CD1c-positive myeloid dendritic cell (primary cell): ENCODE measurements at regions not wholly inside any gene's neighbourhood (a gene's known extent, or its start where the extent isn't known, plus 50 kb on each side); places are given as distances from the start of the nearest gene placed in this dataset.

Source experiments
- DNase-seq: peaks from one replicate; pipeline ENCODE4 v3.0.0-alpha.2; 2016; ENCODE audit errors: extremely low spot score

DNA sequence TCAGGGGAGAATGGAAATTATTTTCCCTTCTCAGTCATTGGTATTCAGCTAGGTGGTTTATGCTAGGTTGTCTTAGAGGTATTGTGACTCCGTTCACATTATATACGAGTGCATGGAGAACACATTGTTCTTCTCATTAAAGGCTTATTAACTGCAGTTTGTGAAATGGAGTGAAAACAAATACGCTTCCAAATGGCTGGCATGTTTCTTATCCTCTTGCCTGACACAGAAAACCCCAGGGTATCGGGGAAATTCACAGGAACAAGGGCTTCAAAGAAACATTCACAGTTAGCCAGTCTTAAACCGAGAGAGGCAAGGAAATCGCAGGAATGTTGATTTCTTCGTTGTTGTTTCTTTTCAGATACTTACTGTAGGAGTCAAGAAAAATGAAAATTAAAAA lies 1047.9 kb upstream of the RBFOX1 start:
- no peak for DNase-seq

DNA sequence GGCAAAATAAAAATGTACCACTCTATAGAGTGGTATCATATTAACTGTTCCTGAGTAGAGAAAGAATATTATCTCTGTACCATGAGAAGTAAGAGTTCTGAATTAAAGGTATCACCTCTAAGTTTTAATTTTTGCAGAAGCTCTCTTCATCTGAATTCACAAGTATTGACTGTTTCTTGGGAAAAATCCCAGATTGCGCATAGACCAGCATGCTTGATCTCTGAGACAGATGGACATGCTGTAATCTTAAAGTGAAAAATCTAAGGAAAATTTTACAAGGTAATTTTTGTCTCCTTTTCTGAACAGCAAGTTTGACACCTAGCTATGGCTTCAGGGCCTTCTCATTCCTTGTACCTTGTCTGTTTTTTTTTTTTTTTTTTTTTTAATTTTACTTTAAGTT lies 1050.7 kb upstream of the RBFOX1 start:
- DNase-seq, result no peak

DNA sequence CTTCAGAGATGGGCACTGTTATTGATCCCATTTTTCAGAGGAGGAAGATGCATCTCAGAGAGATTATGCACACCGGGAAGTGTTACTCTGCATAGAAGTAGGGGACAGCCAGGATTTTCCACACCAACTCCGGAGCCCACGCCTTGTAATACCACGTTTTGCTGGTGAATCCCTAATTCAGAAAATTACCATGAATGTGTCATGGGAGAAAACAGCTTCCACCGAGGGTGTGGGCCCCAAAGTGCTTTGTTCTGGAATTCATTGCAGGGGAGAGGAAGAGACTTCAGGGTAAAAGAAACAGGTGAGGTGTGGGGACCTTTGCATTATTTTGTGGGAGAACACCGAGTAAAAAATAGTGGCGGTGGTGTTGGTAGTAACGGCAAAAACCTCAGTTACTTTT lies 1051.4 kb upstream of the RBFOX1 start:
- DNase-seq, result no peak

DNA sequence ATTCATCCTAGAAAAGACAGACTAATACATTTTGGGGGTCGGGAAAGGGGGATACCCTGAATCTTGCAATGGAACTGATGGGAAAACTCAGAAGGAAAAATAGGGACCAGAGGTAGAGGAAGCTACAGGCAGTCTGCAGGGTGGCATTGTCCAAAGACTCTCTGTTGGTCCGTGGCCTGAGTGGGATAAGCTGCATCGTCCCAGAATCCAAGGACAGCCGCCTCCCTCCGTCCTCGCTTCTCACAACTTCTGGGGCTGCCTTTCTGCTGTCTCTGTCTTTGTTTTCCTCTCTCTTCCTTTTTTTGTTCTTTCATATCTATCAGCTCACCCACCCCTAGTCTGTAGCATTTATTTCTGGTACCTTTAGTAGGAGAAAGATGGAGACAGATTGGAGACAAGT lies 1052.6 kb upstream of the RBFOX1 start:
- no peak for DNase-seq

DNA sequence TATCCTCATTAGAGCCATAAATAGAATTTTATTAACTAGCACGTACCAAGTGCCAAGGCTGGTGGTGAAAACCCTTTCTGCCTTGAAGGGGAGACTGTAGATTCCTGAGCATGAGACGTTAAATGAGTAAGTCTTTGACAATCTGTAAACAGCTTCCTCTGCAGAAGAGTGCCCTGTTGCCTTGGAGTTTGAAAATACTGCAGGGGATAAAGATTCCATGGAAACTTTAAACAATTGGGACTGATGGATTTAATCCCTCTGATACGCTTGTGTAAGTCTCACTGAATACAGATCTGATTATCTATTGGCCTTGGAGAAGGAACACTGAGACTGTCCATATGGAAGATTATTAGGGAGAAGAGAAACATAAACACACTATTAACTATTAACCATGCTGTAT lies 1053.4 kb upstream of the RBFOX1 start:
- DNase-seq, result no peak

DNA sequence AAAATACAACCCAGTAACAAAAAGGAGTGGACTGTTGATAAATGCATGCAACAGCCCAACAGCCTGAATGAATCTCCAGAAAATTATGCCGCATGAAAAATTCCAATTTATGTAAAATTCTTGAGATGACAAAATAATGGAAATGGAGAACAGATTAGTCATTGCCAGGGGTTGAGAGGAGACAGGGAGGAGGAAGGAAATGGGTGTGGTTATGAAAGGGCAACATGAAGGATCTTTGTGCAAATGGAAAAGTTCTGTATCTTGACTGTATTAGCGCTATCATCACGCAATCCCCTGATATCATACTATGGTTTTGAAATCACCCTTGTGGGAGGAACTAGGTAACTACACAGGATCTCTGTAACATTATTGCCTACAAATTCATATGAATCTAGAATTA lies 1058.3 kb upstream of the RBFOX1 start:
- DNase-seq, result no peak

DNA sequence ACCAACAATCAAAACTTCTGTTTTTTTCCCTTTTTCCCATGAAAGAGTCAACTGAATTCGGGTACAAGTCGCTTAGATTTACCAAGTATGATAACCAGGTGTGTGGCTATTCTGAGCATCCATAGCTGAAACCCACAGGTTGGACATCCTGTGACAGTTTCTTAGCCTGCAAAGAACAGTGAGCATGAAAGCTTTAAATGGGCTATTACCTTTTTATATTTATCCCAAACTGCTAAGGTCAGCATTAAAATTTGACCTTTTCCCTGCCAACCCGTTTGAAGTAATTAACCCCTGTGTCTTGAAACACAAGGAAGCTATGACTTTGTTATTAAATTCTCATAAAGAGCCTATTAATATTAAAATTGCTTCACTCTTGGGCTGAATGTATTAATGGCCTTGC lies 1065.0 kb upstream of the RBFOX1 start:
- no peak for DNase-seq

DNA sequence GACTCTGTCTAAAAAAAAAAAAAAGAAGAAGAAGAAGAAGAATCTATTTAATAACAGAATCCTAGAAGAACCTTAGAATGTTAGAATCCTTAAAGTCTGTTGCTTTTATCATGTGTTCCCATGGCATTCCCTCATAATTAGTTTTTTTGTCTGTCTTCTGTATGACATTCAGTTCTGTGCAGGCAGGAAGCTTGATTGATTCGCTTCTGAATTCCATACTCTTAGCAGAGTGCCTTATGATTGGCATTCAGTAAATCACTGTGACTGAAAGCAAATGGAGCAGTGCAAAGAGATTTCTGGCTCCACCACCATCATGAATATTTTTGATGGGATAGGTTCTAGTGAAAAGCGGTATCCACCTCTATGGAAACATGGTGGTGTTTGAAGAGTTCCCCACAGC lies 1065.9 kb upstream of the RBFOX1 start:
- no peak for DNase-seq

DNA sequence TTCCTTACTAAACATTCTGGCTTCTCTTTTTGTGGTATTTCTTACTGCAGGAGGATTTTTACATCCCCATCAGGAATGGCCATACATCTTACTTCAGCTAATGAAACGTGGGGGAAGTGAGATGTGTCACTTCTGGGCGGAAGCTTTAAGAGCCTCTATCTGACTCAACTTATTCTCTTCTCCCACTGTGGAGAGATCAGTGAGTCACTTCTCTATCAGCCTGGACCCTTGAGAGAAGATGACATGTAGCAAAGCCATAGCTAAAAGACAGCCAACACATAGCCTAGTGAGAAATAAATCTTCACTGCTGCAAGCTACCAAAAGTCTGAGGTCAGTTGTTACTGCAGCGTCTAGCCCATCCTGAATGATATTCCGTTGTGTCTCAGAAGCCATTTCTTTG lies 1066.7 kb upstream of the RBFOX1 start:
- no peak for DNase-seq

DNA sequence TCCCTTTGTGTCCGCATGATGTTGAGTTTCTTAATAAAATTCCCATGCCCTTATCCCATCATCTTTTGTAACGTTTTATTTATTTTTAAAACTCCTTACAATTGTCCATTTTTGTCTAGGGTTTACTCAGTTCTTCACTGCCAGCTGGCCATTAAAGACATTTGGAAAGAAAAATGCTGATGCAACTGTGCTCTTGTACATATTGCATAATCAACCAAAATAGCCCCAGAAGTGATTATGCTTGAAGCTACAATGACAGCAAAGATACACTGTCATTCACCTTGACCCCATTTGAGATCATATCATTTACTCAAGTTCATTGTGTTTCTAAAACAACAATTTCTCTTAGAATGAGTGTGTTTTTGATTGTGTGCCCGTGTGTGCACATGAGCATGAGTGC lies 1074.6 kb upstream of the RBFOX1 start:
- no peak for DNase-seq

DNA sequence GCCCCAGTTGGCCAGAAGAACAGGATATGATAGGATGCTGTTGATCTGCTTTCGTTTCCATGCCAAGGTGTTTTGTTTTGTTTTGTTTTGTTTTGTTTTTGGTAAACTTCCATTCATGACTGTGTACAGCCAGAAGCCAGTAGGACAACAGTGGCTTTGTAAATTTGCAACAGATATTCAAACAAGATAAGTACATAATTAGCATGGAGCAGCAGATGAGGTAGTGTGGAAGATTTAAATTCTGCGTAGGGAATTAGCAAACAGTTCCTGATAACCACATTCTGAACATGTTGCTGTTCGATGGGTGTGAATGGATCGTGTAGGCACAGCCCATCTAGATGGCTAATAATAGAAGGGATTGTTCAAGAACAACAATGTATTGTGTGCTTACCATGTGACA lies 1080.1 kb upstream of the RBFOX1 start:
- no peak for DNase-seq

DNA sequence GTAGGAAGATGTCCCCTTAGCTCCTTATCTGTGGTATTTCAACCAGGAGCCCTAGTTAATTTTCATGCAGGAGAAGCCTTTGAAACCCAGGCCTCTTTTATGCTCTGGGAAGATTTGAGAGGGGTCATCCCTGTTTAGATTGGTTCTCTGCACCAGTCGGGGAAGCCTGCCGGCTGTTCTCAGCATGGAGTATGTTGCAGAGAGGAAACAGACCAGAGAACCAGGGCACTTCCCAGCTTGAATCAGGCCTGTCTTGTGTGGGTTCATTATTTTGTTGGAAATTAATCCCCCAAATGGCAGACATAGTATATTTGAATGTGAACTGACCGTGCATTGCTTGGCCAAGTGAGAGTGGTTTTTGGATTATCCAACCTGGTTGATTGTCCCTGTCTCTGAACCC lies 1082.1 kb upstream of the RBFOX1 start:
- DNase-seq, result no peak

DNA sequence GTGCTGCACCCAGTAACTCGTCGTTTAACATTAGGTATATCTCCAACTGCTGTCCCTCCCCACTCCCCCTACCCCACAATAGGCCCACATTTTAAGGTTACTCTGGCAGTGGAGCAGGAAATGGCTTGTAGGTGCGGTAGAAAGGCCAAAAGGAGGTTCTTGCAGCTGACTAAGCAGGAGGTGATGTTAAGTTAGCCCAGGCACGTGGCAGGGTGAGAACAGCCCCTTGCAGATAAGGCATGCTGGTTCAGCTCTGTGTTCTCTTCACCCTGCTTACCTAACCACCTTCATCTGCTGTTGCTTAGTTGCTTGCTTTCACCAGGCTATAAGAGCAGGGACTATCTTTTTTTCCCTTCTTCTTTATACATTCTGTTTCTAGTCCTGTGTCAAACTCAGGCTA lies 1082.8 kb upstream of the RBFOX1 start:
- DNase-seq, result no peak

DNA sequence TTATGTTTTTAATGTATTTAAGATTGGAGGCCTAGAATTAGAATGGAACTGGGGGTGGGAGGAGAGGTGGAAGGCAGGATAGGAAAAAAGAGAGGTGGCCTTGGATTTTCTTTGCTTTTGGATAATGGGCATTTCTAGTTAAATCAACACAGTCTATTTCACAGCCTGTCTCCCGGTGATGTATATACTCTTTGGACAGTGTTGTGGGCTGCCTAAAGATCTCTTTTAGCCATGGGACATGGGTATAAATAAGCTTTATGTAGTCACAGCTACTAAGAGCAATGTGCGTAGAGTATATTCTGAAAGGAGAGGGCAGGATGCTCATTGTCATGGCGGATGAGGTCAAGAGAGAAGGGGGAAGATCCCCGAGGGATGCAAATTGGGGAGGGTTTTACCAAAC lies 1084.4 kb upstream of the RBFOX1 start:
- no peak for DNase-seq

DNA sequence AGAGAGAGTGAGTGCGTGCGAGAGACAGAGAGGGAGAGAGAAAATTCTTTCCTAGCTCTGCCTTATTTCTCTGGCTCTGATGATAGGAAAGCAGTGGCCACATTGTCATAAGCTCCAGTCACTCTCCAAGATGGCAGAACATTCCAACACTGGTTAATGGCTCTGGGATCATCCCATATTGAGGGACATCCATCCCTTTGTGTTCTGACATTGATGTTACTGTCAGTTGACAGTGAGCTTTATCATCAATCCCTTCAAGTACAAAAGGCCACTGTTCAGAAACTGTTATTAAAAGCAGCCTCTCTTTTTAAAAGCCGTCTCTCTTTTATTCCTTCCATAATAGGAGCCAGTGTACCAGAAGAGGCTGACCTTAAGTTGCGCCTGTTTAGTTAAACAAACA lies 1084.9 kb upstream of the RBFOX1 start:
- no peak for DNase-seq

DNA sequence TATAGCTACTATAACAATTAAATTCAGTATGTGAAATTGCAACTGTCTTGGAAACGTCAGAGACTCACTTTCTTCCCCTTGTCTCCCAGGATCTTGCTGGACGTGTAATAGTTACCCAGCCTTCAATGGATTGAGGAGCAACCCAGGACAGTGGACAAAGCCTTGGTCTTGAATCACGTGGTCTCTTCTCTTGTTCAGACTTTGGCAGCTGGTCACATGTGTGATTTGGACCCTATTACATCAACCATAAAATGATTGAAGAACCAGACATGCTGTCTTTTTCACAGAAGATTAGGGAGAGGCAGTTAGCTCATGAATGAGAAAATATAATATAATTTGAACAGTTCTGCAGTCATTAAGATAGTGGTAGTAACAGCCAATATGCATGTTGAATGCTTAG lies 1085.5 kb upstream of the RBFOX1 start:
- no peak for DNase-seq

DNA sequence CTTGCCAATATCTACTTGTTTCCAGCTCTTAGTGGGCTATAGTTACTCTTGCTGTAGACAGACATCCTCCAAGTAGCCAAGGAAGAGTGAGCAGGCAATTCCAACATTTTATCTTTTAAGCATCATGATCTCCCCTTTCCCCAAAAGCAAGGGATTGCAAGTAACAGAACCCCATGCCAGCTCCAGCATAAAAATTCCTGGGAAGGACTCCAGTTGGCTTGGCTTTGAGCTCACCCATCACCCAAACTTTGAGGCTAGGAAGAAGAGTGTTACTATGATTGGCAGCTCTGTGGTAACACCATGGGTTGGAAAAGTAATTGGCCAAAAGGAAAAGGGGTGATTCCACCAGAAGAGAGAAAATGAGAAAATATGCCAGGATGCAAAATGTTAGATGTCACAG lies 1086.4 kb upstream of the RBFOX1 start:
- DNase-seq, result no peak

DNA sequence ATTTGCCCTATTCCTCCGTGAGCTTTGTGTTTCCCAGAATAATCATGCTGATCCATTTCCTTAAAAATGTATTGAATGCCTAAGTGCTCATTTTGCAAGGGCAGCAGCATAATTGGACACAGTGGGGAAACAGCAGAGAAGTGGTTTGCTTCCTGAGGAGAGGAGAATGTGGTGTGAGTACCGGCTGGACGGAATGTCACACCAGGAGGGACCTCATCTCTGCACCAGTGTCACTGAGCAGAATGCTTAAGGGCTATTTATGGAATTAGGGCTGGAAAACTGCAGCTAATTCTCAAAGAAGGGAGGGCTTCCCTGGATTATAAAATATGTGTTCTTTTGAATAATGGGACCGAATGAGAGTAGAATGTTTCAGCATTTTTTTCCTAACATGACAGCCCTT lies 1100.6 kb upstream of the RBFOX1 start:
- no peak for DNase-seq

DNA sequence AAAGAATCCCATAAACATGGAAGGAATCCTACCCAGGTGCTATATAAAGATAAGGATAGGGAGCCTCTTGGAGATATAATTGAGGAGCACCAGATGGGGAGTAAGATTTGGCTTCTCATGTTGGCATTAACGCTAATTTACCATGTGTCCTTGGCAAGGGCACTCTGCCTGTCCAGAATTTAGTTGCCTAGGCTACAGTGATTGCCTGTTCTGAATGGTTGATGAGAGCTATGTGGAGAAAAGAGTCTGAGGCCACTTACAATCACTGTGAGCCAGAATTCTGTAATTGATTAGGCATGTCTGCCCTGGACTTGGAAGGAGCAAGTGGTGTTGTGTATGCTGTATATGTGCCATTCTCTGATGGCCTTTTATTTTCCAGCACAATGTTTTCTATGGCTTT lies 1101.2 kb upstream of the RBFOX1 start:
- DNase-seq, result no peak

DNA sequence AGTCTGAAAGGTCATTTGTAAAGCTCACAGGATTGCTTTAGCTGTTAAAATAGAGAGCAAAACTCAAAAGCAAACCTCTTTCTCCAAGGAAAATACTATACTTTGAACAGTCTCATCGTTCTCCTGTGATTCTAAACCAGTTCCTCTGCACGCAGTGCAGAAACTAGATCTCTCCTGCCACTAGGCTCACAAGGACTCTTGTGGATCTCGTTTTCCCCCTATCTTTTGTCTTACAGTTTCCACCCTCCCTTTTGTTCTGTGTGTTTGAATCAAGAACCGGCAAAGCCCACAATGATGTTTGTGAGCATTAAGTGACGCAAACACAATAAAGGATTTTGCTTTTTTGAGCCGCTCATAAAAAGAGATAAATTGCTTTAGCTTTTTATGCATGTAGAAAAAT lies 1103.5 kb upstream of the RBFOX1 start:
- DNase-seq, result no peak

DNA sequence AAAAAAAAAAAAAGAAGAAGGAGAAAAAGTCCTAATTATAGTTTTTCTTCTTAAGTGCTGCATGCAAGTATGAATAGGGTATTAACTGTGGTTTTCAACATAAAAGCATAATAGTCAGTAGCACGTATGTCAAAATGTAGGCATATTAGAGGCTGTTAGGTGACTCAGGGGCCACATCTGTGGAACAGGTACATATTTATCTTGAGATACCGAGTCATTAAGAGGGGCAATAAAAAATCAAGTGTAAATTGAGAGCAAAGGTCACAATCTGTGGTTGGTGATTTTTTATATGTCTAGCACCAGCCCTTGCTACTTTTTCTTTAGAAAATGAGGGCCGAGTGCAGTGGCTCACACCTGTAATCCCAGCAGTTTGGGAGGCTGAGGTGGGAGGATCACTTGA lies 1113.8 kb upstream of the RBFOX1 start:
- DNase-seq, result no peak

DNA sequence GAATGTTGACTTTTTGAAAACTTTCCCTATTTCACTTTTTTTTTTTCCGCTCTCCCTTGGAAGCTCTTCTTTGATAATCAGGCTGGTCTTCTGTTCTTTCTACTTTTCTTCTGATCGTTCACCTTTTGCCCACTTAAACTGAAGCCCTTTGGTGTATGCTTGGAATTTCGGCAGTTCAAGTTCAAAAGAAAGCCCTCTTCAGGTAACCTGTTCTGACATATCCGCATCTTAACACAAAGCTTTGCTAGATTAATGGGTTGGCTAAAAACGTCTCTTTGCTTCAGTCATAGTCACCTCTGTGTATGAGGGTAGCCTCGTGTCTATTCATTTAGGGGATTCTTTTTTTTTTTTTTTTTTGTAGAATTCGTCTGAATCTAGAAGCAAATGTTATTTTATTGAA lies 1115.8 kb upstream of the RBFOX1 start:
- DNase-seq, result no peak

DNA sequence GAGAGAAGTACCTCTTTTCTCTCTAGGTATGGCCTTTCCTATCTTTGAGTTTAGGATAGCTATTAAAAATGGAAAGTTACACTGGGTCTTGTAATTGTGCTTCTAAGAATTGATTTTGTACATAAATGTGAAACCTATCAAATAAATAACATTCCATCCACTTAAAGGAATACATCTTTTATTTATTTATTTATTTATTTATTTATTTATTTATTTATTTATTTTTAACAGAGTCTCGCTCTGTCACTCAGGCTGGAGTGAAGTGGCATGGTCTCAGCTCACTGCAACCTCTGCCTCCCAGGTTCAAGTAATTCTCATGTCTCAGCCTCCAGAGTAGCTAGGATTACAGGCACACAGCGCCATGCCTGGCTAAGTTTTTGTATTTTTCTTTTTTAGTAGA lies 1114.0 kb upstream of the EEF2KMT start:
- no peak for DNase-seq

DNA sequence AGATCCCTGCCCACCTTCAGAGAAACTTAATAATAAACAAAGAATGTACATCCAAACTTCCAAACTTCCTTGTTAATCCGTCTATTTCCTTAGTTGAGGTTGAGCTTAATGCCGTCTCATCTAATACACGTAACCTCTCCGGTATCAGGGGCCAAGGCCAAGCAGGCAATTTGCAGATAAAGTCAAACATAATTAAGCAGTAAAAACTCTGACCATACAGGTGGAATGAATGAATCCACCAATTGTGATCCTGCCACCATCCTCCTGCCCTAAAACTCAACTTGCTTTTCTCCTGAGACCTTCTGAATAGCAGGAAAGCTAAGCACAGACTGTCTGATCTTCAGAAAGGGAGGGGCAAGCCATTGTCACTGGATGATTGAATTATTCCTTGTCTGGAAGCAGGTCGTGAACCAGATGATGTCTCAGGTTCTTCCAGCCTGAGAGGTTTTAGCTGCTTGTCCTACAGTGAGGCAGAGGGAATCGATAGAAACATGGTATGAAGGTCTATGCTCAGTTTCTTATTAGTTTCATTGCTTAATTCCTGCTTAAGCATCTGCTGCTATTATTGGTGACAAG lies 1111.8 kb upstream of the EEF2KMT start:
- DNase-seq, result no peak

DNA sequence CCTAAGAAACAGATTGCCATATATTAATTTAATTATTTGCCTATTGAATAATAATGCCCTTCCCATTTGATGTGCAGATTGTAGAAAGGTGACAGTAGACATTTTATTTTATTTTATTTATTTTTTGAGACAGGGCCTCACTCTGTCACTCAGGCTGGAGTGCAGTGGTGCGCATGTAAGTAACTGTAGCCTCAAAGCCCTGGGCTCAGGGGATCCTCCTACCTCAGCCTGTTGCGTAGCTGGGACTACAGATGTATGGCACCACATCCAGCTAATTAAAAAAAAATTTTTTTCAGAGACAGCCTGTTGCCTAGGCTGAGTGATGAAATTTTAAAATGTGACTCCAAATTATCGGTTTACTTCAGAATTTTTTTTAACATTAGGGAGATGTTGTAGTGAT lies 1110.0 kb upstream of the EEF2KMT start:
- no peak for DNase-seq
